Esophagus squamous epithelium (tissue), 4 donors: ENCODE measurements at regions not wholly inside any gene's neighbourhood (a gene's known extent, or its start where the extent isn't known, plus 50 kb on each side); places are given as distances from the start of the nearest gene placed in this dataset.

Experiments used
- CTCF ChIP-seq, 6 experiments: fragments of 450-650 bp in 4 of 6; fragments of 200-600 bp in 2 of 6; sonication (generic) in 2 of 6; IDR thresholded peaks; one replicate each; pipeline ENCODE4 v1.5.1; 2016 to 2019; ENCODE audit warnings: antibody characterized with exemption in 6 of 6, mild to moderate bottlenecking in 4 of 6, moderate library complexity in 4 of 6
- POLR2A ChIP-seq, 4 donors: fragments of 450-650 bp; IDR thresholded peaks; one replicate each; pipeline ENCODE4 v1.6.1; 2017; ENCODE audit warnings: antibody characterized with exemption in 4 of 4, mild to moderate bottlenecking in 4 of 4, moderate library complexity in 3 of 4

- TF ChIP-seq CTCF (IDR thresholded peaks at IDR 0.05), result no peak
- no peak for TF ChIP-seq POLR2A (IDR thresholded peaks at IDR 0.05)
Measured at GRCh38 chr18:65282096-65282495, 468.7 kb upstream of the CDH7 start.
